Esophagus squamous epithelium (tissue), 5 donors: ENCODE measurements at regions not wholly inside any gene's neighbourhood (a gene's known extent, or its start where the extent isn't known, plus 50 kb on each side); places are given as distances from the start of the nearest gene placed in this dataset.

Source experiments
- DNase-seq: peaks from one replicate; lab custom pipeline; 2025; lab: John Stamatoyannopoulos, UW
- H3K27ac ChIP-seq, 4 donors: fragments of 200-600 bp; sonication (generic); one replicate each; pipeline ENCODE4 v1.5.1; 2016 to 2019; ENCODE audit warnings: mild to moderate bottlenecking in 1 of 4
- H3K27me3 ChIP-seq, 4 donors: fragments of 200-600 bp; sonication (generic); 1 replicate in 3 of 4; 2 replicates in 1 of 4; pipeline versions ENCODE4 v1.5.1 to v1.6.0; 2017 to 2021; ENCODE audit warnings: antibody characterized with exemption in 1 of 4
- H3K36me3 ChIP-seq, 3 donors: fragments of 200-600 bp; sonication (generic); one replicate each; pipeline ENCODE4 v1.5.1; 2016 to 2019
- H3K4me1 ChIP-seq, 3 donors: fragments of 200-600 bp; sonication (generic); one replicate each; pipeline ENCODE4 v1.5.1; 2017 to 2019
- H3K4me3 ChIP-seq, 4 donors: fragments of 200-600 bp; sonication (generic); 1 replicate in 3 of 4; 2 replicates in 1 of 4; pipeline ENCODE4 v1.5.1; 2016 to 2019; ENCODE audit warnings: mild to moderate bottlenecking in 2 of 4, moderate library complexity in 1 of 4
- H3K9me3 ChIP-seq, 3 donors: fragments of 200-600 bp; sonication (generic); one replicate each; pipeline ENCODE4 v1.5.1; 2016 to 2019
- POLR2A ChIP-seq, 4 donors: fragments of 450-650 bp; IDR thresholded peaks; one replicate each; pipeline ENCODE4 v1.6.1; 2017; ENCODE audit warnings: antibody characterized with exemption in 4 of 4, mild to moderate bottlenecking in 4 of 4, moderate library complexity in 3 of 4
- WGBS, 2 donors: methylation state at CpG; one replicate each; pipeline ENCODE4 v1.1.5; 2018; 5-methylcytosine and 5-hydroxymethylcytosine counted together
- intact Hi-C: fragments of 100-400 bp; cut with DNase I; formaldehyde crosslinking; loops from one replicate; pipeline ENCODE4 v1.15.0; 2022
- TF ChIP-seq, protein P1 (sequence below), 6 experiments: fragments of 450-650 bp in 4 of 6; fragments of 200-600 bp in 2 of 6; sonication (generic) in 2 of 6; IDR thresholded peaks; one replicate each; pipeline ENCODE4 v1.5.1; 2016 to 2019; ENCODE audit warnings: antibody characterized with exemption in 6 of 6, mild to moderate bottlenecking in 4 of 6, moderate library complexity in 4 of 6
- donor health status: DM: yes; HTN: yes; CAD: no.

DNA sequence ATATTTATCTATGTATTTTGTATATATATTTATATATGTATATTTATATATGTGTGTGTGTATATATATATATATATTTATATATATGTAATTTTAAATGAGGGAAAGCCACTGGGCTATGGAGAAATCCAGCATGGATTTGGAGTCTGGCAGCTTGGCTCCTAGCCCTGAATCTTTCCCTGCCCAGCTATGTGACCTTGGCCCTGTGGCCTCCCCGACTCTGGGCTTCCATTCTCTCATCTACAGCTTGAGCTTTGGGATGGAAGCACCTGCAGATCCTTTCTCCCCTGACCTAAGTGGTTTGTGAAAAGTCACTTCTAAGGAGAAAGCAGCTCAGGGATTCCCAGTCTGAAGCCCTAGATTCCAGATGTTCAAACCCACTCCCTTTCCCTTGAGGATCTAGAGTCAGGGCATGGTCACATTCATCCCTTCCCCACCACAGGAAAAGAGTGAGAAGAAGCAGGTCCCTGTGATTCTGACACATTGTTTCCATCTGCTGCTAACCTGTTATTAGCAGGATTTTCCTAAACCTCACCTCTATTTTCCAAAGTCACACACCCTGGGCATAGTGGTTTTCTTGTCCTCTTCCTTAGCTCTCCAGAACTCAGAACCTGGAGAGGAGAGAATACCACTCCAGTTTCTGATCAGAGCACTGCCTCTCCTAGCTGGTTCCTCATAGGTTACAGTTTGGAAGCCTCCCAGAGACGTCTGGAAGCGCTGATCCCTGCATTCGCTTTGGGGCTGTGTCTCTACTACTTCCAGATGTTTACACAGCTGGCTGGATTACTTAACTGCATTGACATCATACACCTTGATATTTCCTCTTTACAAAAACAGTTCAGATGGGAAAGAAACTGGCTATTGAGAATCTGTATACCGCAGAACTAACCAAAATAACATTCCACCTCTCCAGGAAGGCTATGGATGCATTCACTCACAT is 327.5 kb upstream of the ZMIZ1 start:
- Histone ChIP-seq H3K27me3 (peaks cover 0 to 25% (median 0%) of the 10 kb centered on the region in 4 donors), H3K4me3 (no peak overlapping the region), H3K4me1 (peaks cover 0 to 36% (median 13%) of the 10 kb centered on the region in 3 donors), H3K9me3 (no peaks in the 10 kb centered on the region), H3K27ac (no peak overlapping the region), H3K36me3 (no peaks in the 10 kb centered on the region)
- DNase-seq, result no peak
- whole genome bisulfite sequencing, 2 donors, result 20 to 28% methylated on average over 5 of the region's 5 CpGs
- TF ChIP-seq, protein P1, sequence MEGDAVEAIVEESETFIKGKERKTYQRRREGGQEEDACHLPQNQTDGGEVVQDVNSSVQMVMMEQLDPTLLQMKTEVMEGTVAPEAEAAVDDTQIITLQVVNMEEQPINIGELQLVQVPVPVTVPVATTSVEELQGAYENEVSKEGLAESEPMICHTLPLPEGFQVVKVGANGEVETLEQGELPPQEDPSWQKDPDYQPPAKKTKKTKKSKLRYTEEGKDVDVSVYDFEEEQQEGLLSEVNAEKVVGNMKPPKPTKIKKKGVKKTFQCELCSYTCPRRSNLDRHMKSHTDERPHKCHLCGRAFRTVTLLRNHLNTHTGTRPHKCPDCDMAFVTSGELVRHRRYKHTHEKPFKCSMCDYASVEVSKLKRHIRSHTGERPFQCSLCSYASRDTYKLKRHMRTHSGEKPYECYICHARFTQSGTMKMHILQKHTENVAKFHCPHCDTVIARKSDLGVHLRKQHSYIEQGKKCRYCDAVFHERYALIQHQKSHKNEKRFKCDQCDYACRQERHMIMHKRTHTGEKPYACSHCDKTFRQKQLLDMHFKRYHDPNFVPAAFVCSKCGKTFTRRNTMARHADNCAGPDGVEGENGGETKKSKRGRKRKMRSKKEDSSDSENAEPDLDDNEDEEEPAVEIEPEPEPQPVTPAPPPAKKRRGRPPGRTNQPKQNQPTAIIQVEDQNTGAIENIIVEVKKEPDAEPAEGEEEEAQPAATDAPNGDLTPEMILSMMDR (IDR thresholded peaks at IDR 0.05), result no peak
- TF ChIP-seq POLR2A (IDR thresholded peaks at IDR 0.05), result no peak
- intact Hi-C loops, result no loop called here

DNA sequence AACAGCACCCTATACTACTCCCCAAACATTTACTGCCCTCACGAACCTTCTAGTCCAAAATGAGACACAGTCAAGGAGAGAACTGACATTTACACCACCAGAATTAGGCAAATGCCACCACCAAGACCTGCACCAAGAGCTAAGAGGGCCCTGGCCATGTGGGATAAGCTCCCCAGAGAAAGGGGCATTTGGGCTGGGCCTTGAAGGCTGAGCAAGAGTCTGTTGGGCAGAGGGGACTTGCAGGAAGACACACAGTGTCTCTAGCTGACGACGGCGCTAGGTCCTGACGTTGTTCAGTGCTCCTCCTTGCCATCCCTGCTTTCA is 326.4 kb upstream of the ZMIZ1 start:
- no peaks in the 10 kb centered on the region for H3K36me3 ChIP-seq
- peaks cover 0 to 36% (median 13%) of the 10 kb centered on the region in 3 donors for H3K4me1 ChIP-seq
- WGBS, 2 donors, result 89 to 92% methylated on average over 5 of the region's 5 CpGs
- intact Hi-C loops, result no loop called here
- no peak overlapping the region for H3K4me3 ChIP-seq
- H3K9me3 ChIP-seq, result no peaks in the 10 kb centered on the region
- peaks cover 0 to 22% (median 0%) of the 10 kb centered on the region in 4 donors for H3K27me3 ChIP-seq
- TF ChIP-seq POLR2A (IDR thresholded peaks at IDR 0.05), result no peak
- TF ChIP-seq, protein P1 (IDR thresholded peaks at IDR 0.05), result no peak
- DNase-seq, result no peak
- peak overlapping the region in 2 of 4 donors; percentile 26 to 40 for H3K27ac ChIP-seq

GRCh38 chr10:78742730-78743615 is 325.8 kb upstream of the ZMIZ1 start:
- Histone ChIP-seq H3K27ac (peak overlapping the region in 3 of 4 donors; percentile 10 to 40 (median 39)), H3K4me1 (peaks cover 0 to 36% (median 13%) of the 10 kb centered on the region in 3 donors), H3K36me3 (no peaks in the 10 kb centered on the region), H3K27me3 (peaks cover 0 to 22% (median 0%) of the 10 kb centered on the region in 4 donors), H3K4me3 (no peak overlapping the region), H3K9me3 (no peaks in the 10 kb centered on the region)
- intact Hi-C loops, result no loop called here
- TF ChIP-seq, protein P1 (IDR thresholded peaks at IDR 0.05), result peak in 1 of 6 experiments; percentile 4
- TF ChIP-seq POLR2A (IDR thresholded peaks at IDR 0.05), result no peak
- DNase-seq, result no peak
- WGBS, 2 donors, result 67 to 75% methylated on average over 10 to 11 of the region's 12 CpGs

GRCh38 chr10:78744056-78744455 is 324.7 kb upstream of the ZMIZ1 start:
- 80% methylated on average over 1 of the region's 5 CpGs; no CpG with 5 or more reads in 1 of the 2 donors for WGBS, 2 donors
- Histone ChIP-seq H3K4me1 (peaks cover 0 to 36% (median 13%) of the 10 kb centered on the region in 3 donors), H3K27me3 (peaks cover 0 to 22% (median 0%) of the 10 kb centered on the region in 4 donors), H3K36me3 (no peaks in the 10 kb centered on the region), H3K4me3 (no peak overlapping the region), H3K27ac (peak overlapping the region in 1 of 4 donors; percentile 33), H3K9me3 (no peaks in the 10 kb centered on the region)
- TF ChIP-seq, protein P1 (IDR thresholded peaks at IDR 0.05), result no peak
- TF ChIP-seq POLR2A (IDR thresholded peaks at IDR 0.05), result no peak
- intact Hi-C loops, result no loop called here
- DNase-seq, result no peak
